Stomach (tissue), 8 donors: ENCODE measurements at regions not wholly inside any gene's neighbourhood (a gene's known extent, or its start where the extent isn't known, plus 50 kb on each side); places are given as distances from the start of the nearest gene placed in this dataset.

Experiments used
- DNase-seq, 2 donors: peaks; one replicate each; pipeline versions ENCODE4 v3.0.0 to v3.0.0-alpha.2; 2013 to 2019
- H3K27ac ChIP-seq, 5 donors: fragments of 200-600 bp in 4 of 5; sonication (generic) in 4 of 5; one replicate each; pipeline ENCODE4 v1.5.1; 2013 to 2019; ENCODE audit warnings: mild to moderate bottlenecking in 1 of 5, moderate library complexity in 1 of 5
- H3K27me3 ChIP-seq, 3 donors: fragments of 200-600 bp; sonication (generic); one replicate each; pipeline ENCODE4 v1.5.1; 2017 to 2019; ENCODE audit warnings: mixed run types in 1 of 3
- H3K36me3 ChIP-seq, 4 donors: fragments of 200-600 bp; sonication (generic); 1 replicate in 3 of 4; 2 replicates in 1 of 4; pipeline ENCODE4 v1.5.1; 2016 to 2019
- H3K4me1 ChIP-seq, 4 donors: fragments of 200-600 bp; sonication (generic); one replicate each; pipeline ENCODE4 v1.5.1; 2016 to 2019
- H3K4me3 ChIP-seq, 4 donors: fragments of 200-600 bp; sonication (generic) in 3 of 4; one replicate each; pipeline ENCODE4 v1.5.1; 2016 to 2019; ENCODE audit warnings: mild to moderate bottlenecking in 1 of 4
- H3K9me3 ChIP-seq, 4 donors: fragments of 200-600 bp; sonication (generic); one replicate each; pipeline ENCODE4 v1.5.1; 2016 to 2019
- EP300 ChIP-seq: sonication (generic); formaldehyde crosslinking; IDR thresholded peaks from one replicate; pipeline ENCODE4 v1.6.1; 2017; ENCODE audit warnings: antibody characterized with exemption
- POLR2A ChIP-seq, 4 donors: fragments of 450-650 bp; IDR thresholded peaks; one replicate each; pipeline ENCODE4 v1.6.1; 2016; ENCODE audit warnings: antibody characterized with exemption in 4 of 4, control low read depth in 2 of 4, mild to moderate bottlenecking in 1 of 4, moderate library complexity in 1 of 4
- POLR2AphosphoS5 ChIP-seq, 3 donors: sonication (generic); formaldehyde crosslinking; IDR thresholded peaks; one replicate each; pipeline ENCODE4 v1.6.1; 2016; ENCODE audit warnings: antibody characterized with exemption in 3 of 3
- WGBS, 5 donors: extraction: QIAGEN DNeasy Blood & Tissue Kit in 3 of 5; methylation state at CpG; one replicate each; pipeline versions ENCODE4 v1.1.5 to v1.1.7; 2013 to 2018; 5-methylcytosine and 5-hydroxymethylcytosine counted together
- intact Hi-C: fragments of 100-400 bp; cut with DNase I; formaldehyde crosslinking; loops from one replicate; pipeline ENCODE4 v1.15.1; 2023; ENCODE audit warnings: low total_unique reads
- TF ChIP-seq, protein P1 (sequence below), 7 experiments: fragments of 450-650 bp in 4 of 7; fragments of 200-600 bp in 3 of 7; sonication (generic) in 3 of 7; IDR thresholded peaks; one replicate each; pipeline ENCODE4 v1.5.1; 2016 to 2019; ENCODE audit warnings: antibody characterized with exemption in 7 of 7, control low read depth in 2 of 7, mild to moderate bottlenecking in 1 of 7
- donor health status: healthy with polysubstance abuse.
- donor health status: Bipolar disorder and iron deficiency.
- donor health status: healthy.

DNA sequence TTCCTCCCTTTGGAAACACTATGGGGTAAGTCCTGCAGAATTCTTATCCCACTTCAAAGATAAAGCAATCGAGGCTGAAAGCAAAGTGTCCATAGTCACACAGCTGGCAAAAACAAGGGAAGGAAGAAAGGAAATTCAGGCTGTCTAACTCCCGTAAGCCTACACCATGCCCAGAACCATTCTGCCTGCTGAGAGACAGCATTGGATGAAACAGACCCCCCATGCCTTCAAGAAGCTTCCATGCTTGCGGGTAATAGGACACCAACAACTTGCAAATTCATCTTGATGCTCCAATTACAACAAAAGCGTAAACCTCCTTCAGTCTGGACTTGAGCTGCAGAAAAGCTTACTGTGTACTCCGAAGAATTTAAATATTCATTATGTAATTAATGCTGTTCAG lies 181.1 kb upstream of the WWC1 start:
- no peaks in the 10 kb centered on the region for H3K9me3 ChIP-seq
- no peak overlapping the region for H3K27ac ChIP-seq
- peaks cover 0 to 8% (median 0%) of the 10 kb centered on the region in 3 donors for H3K27me3 ChIP-seq
- no peaks in the 10 kb centered on the region for H3K36me3 ChIP-seq
- H3K4me1 ChIP-seq: no peaks in the 10 kb centered on the region
- WGBS, 5 donors: 73 to 89% (median 75%) methylated on average over 5 of the region's 5 CpGs
- no peak for TF ChIP-seq POLR2A (IDR thresholded peaks at IDR 0.05)
- TF ChIP-seq EP300: no peak
- no peak for TF ChIP-seq POLR2AphosphoS5 (IDR thresholded peaks at IDR 0.05)
- TF ChIP-seq, protein P1, sequence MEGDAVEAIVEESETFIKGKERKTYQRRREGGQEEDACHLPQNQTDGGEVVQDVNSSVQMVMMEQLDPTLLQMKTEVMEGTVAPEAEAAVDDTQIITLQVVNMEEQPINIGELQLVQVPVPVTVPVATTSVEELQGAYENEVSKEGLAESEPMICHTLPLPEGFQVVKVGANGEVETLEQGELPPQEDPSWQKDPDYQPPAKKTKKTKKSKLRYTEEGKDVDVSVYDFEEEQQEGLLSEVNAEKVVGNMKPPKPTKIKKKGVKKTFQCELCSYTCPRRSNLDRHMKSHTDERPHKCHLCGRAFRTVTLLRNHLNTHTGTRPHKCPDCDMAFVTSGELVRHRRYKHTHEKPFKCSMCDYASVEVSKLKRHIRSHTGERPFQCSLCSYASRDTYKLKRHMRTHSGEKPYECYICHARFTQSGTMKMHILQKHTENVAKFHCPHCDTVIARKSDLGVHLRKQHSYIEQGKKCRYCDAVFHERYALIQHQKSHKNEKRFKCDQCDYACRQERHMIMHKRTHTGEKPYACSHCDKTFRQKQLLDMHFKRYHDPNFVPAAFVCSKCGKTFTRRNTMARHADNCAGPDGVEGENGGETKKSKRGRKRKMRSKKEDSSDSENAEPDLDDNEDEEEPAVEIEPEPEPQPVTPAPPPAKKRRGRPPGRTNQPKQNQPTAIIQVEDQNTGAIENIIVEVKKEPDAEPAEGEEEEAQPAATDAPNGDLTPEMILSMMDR (IDR thresholded peaks at IDR 0.05): no peak
- no peak for DNase-seq
- H3K4me3 ChIP-seq: no peak overlapping the region
- intact Hi-C loops: no loop called here

DNA sequence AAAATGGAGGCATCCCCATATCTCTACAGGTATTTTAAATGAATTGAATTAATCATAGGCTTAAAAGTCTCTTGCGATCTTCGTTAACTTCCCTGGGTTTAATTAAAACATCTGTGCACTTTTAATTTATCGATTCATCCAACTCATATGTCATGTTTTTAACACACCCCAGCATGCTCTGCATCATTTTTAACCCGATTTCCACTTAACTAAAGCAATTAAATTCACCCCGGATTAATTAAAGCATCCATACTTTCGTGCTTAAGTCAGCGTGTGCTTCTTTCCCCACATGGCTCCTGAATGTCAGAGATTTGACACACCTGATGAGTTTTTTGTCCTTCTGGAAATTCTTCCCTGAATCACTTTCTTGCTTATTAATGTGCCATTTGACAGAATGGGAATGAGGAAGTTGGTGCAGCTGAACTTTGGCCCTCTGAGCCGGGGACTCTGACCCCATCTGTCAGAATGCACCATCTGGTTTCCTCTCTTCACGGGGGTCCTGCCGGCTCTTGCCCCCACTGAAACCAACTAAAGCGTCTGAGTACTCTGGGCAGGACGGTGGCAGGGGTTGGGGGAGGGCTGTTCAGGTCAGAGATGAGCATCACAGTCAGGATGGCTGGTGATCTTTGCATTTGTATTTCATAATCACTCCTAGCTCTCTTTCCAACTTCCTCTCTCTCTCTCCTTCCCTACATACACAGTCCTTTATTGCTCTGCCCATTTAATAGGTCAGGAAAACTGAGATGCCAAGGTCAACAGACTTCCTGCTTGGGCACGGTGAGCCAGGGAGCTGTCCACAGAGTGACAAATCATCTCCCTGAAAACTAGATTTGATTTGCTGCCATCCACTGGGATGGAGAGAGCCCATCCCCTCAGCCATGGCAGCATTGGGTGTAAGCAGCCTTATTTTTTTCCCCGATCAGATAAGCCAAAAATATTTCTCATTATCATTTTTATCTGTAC lies 180.3 kb upstream of the WWC1 start:
- Histone ChIP-seq H3K9me3 (no peaks in the 10 kb centered on the region), H3K4me1 (no peaks in the 10 kb centered on the region), H3K4me3 (no peak overlapping the region), H3K27me3 (peaks cover 0 to 8% (median 0%) of the 10 kb centered on the region in 3 donors), H3K27ac (no peak overlapping the region), H3K36me3 (no peaks in the 10 kb centered on the region)
- WGBS, 5 donors: 61 to 65% (median 63%) methylated on average over 14 of the region's 14 CpGs
- TF ChIP-seq POLR2A (IDR thresholded peaks at IDR 0.05) (no peak), POLR2AphosphoS5 (IDR thresholded peaks at IDR 0.05) (no peak), EP300 (no peak)
- TF ChIP-seq, protein P1 (IDR thresholded peaks at IDR 0.05): no peak
- intact Hi-C loops: no loop called here
- DNase-seq: no peak

GRCh38 chr5:168114444-168115017 lies 176.9 kb upstream of the WWC1 start:
- TF ChIP-seq POLR2AphosphoS5 (IDR thresholded peaks at IDR 0.05) (peak in 1 of 3 donors; percentile 13), EP300 (no peak), POLR2A (IDR thresholded peaks at IDR 0.05) (no peak)
- TF ChIP-seq, protein P1 (IDR thresholded peaks at IDR 0.05): peak in 5 of 7 experiments; percentile 48 to 80 (median 61)
- DNase-seq: peak; percentile 40 to 76
- Histone ChIP-seq H3K27me3 (peaks cover 0 to 8% (median 0%) of the 10 kb centered on the region in 3 donors), H3K27ac (no peak overlapping the region), H3K9me3 (no peaks in the 10 kb centered on the region), H3K36me3 (no peaks in the 10 kb centered on the region), H3K4me3 (no peak overlapping the region), H3K4me1 (peaks cover 0 to 4% (median 0%) of the 10 kb centered on the region in 4 donors)
- intact Hi-C loops: no loop called here
- 57 to 74% (median 67%) methylated on average over 6 of the region's 6 CpGs for WGBS, 5 donors

DNA sequence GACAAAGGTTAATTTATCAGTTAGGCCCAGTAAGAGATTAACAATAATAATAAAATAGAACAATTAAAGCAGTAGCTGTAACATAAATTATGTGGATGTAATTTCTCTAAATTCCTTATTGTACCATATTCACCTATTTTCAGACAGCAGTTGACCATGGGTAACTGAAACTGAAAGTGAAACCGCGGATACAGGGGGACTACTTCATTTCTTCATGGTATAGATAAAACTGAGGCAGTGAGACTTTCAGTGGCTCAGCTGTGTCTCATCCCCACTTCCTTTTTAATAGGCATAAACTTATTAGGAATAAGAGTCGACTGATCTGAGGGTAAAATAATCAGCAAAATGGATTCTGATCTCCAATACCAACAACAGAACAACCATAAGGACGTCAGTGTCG lies 174.0 kb upstream of the WWC1 start:
- Histone ChIP-seq H3K27ac (no peak overlapping the region), H3K36me3 (no peaks in the 10 kb centered on the region), H3K9me3 (no peaks in the 10 kb centered on the region), H3K4me3 (no peak overlapping the region), H3K27me3 (no peaks in the 10 kb centered on the region), H3K4me1 (peaks cover 0 to 4% (median 0%) of the 10 kb centered on the region in 4 donors)
- no peak for DNase-seq
- WGBS, 5 donors: 86 to 90% (median 89%) methylated on average over 5 of the region's 5 CpGs
- no peak for TF ChIP-seq POLR2AphosphoS5 (IDR thresholded peaks at IDR 0.05)
- intact Hi-C loops: no loop called here
